Neuronal stem cell (in vitro differentiated cells): ENCODE measurements at regions not wholly inside any gene's neighbourhood (a gene's known extent, or its start where the extent isn't known, plus 50 kb on each side); places are given as distances from the start of the nearest gene placed in this dataset.
"Not testable (repeated sequence)": the region's sequence is repeated elsewhere in the genome, so short reads cannot be mapped to it uniquely, and the experiment has no call there.

ENCODE experiments used
- DNase-seq: peaks from one replicate; pipeline ENCODE4 v3.0.0-alpha.2; 2013; ENCODE audit warnings: low spot score
- H2AFZ ChIP-seq: one replicate; pipeline ENCODE4 v1.6.1; 2013; ENCODE audit warnings: mild to moderate bottlenecking, low read length, inconsistent platforms
- H2AK5ac ChIP-seq: 2 replicates; pipeline ENCODE4 v1.6.1; 2013; ENCODE audit warnings: low read depth, mild to moderate bottlenecking, inconsistent platforms, low read length, moderate library complexity, mixed read lengths
- H2BK120ac ChIP-seq: 2 replicates; pipeline ENCODE4 v1.6.1; 2013; ENCODE audit warnings: low read depth, mild to moderate bottlenecking, inconsistent platforms, low read length, moderate library complexity, mixed read lengths
- H2BK12ac ChIP-seq: one replicate; pipeline ENCODE4 v1.6.1; 2013; ENCODE audit warnings: low read length, inconsistent platforms
- H2BK15ac ChIP-seq: 2 replicates; pipeline ENCODE4 v1.6.1; 2013; ENCODE audit warnings: mild to moderate bottlenecking, low read length, inconsistent platforms, mixed read lengths
- H2BK5ac ChIP-seq: one replicate; pipeline ENCODE4 v1.6.1; 2013; ENCODE audit warnings: inconsistent platforms, mild to moderate bottlenecking, low read length, moderate library complexity
- H3K14ac ChIP-seq: one replicate; pipeline ENCODE4 v1.6.1; 2013; ENCODE audit warnings: low read length, inconsistent platforms
- H3K18ac ChIP-seq: 2 replicates; pipeline ENCODE4 v1.6.1; 2013; ENCODE audit warnings: low read length, inconsistent platforms
- H3K23ac ChIP-seq: 2 replicates; pipeline ENCODE4 v1.6.1; 2013; ENCODE audit warnings: low read depth, mild to moderate bottlenecking, mixed read lengths, low read length, inconsistent platforms; ENCODE audit not compliant: poor library complexity
- H3K27ac ChIP-seq: replicated peaks from 3 replicates; pipeline ENCODE4 v1.5.1; 2013; ENCODE audit warnings: low read length, inconsistent platforms
- H3K27me3 ChIP-seq, 3 experiments: 2 replicates each; pipeline ENCODE4 v1.6.1; 2013; ENCODE audit warnings: low read length in 3 of 3, mild to moderate bottlenecking in 2 of 3, inconsistent platforms in 1 of 3, low read depth in 1 of 3, mixed read lengths in 1 of 3, moderate library complexity in 1 of 3; ENCODE audit not compliant: control insufficient read depth in 3 of 3, insufficient read depth in 3 of 3
- H3K36me3 ChIP-seq, 2 donors: replicated peaks in 1 of 2; 2 replicates each; pipeline ENCODE4 v1.6.1; 2013; ENCODE audit warnings: low read length in 2 of 2; ENCODE audit not compliant: control insufficient read depth in 2 of 2, insufficient read depth in 2 of 2
- H3K4ac ChIP-seq: 2 replicates; pipeline ENCODE4 v1.6.1; 2013; ENCODE audit warnings: inconsistent platforms, mild to moderate bottlenecking, low read length, moderate library complexity
- H3K4me1 ChIP-seq, 2 donors: 1 replicate in 1 of 2; 2 replicates in 1 of 2; pipeline ENCODE4 v1.6.1; 2013; ENCODE audit warnings: low read length in 2 of 2, low read depth in 1 of 2; ENCODE audit not compliant: control insufficient read depth in 2 of 2, insufficient read depth in 1 of 2
- H3K4me2 ChIP-seq: one replicate; pipeline ENCODE4 v1.6.1; 2013; ENCODE audit warnings: mild to moderate bottlenecking, low read length, inconsistent platforms; ENCODE audit not compliant: insufficient read depth, poor library complexity, severe bottlenecking
- H3K4me3 ChIP-seq, 2 donors: 2 replicates each; pipeline ENCODE4 v1.5.1; 2013; ENCODE audit warnings: low read length in 2 of 2, mild to moderate bottlenecking in 2 of 2, inconsistent platforms in 1 of 2, moderate library complexity in 1 of 2
- H3K79me1 ChIP-seq: one replicate; pipeline ENCODE4 v1.6.1; 2013; ENCODE audit warnings: low read depth, mild to moderate bottlenecking, inconsistent platforms, low read length, moderate library complexity
- H3K9ac ChIP-seq: one replicate; pipeline ENCODE4 v1.6.1; 2013; ENCODE audit warnings: mild to moderate bottlenecking, low read depth, low read length, inconsistent platforms; ENCODE audit not compliant: poor library complexity
- H3K9me3 ChIP-seq, 2 donors: replicated peaks in 1 of 2; 2 replicates each; pipeline versions ENCODE3 to v1.6.1; 2013; ENCODE audit warnings: low read length in 2 of 2, mild to moderate bottlenecking in 2 of 2, inconsistent platforms in 1 of 2, low read depth in 1 of 2, mixed read lengths in 1 of 2, moderate library complexity in 1 of 2; ENCODE audit not compliant: control insufficient read depth in 2 of 2, insufficient read depth in 1 of 2
- H4K8ac ChIP-seq: one replicate; pipeline ENCODE4 v1.6.1; 2013; ENCODE audit warnings: low read depth, mild to moderate bottlenecking, inconsistent platforms, low read length, moderate library complexity
- H4K91ac ChIP-seq: one replicate; pipeline ENCODE4 v1.6.1; 2013; ENCODE audit warnings: low read length, low read depth, mild to moderate bottlenecking, inconsistent platforms; ENCODE audit not compliant: poor library complexity
- WGBS, 2 donors: extraction: QIAGEN DNeasy Blood & Tissue Kit; methylation state at CpG; one replicate each; pipeline ENCODE4 v1.1.7; 2013; ENCODE audit warnings: missing lambda C conversion rate in 2 of 2, mixed read lengths in 1 of 2; ENCODE audit not compliant: insufficient read length in 2 of 2, insufficient replicate concordance in 1 of 2; ENCODE audit errors: extremely low coverage in 2 of 2; 5-methylcytosine and 5-hydroxymethylcytosine counted together

DNA sequence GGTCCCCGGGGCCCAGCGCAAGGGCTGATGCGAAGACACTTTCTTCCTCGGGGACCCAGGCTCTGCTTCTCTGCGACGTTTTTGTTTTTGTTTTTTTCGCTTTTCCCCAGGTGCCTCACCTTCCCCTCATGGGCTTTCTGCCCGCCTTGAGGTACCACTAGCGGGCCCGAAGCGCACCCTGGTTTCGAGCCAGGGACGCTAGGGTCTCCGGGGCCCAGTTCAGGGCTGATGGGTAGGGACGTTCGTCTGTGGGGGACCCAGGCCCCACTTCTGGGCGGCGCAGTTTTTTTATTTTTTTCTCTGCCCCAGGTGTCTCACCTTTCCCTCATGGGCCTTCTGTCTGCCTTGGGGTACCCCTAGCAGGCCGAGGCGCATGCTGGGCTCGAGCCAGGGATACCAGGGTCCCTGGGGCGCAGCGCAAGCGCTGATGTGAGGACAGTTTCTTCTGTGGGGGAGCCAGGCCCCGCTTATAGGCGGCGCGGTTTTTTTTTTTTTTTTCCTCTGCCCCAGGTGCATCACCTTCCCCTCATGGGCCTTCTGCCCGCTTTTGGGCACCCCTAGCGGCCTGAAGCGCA is 530.0 kb downstream of the FOXD4L4 start:
- not testable (repeated sequence) for H4K8ac ChIP-seq, H2AFZ ChIP-seq, H3K14ac ChIP-seq, H2BK15ac ChIP-seq, DNase-seq, H2AK5ac ChIP-seq, H2BK5ac ChIP-seq, H2BK12ac ChIP-seq, H3K4ac ChIP-seq, H3K4me1 ChIP-seq, H3K9ac ChIP-seq, H3K27me3 ChIP-seq, H3K36me3 ChIP-seq, H2BK120ac ChIP-seq, H3K27ac ChIP-seq, H3K79me1 ChIP-seq, H3K18ac ChIP-seq, H3K9me3 ChIP-seq, H3K4me2 ChIP-seq, H3K4me3 ChIP-seq, H4K91ac ChIP-seq, H3K23ac ChIP-seq
- no CpG with 5 or more reads among the region's 31 CpGs for WGBS, 2 donors

DNA sequence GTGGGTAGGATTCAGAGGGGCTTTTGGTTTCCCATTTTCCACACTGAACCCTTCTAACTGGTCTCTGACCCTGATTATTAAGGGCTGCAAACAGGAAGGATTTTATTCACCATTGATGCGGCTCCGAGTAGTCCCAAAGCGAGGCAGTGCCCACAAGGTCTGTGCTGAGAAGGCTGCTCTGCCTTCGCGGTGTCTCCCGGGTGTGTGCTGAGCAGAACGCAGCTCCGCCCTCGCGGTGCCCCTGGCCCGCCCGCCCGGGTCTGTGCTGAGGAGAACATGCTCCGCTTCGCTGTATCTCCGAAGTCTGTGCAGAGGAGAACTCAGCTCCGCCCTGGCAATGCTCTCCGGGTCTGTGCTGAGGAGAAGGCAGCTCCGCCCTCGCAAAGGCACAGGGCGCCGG is 530.7 kb downstream of the FOXD4L4 start:
- not testable (repeated sequence) for H2AFZ ChIP-seq, H3K4me3 ChIP-seq, H2AK5ac ChIP-seq, H3K27ac ChIP-seq, H2BK15ac ChIP-seq, H4K8ac ChIP-seq, H2BK5ac ChIP-seq, H2BK12ac ChIP-seq, H3K4me1 ChIP-seq, H3K14ac ChIP-seq, H3K79me1 ChIP-seq, H3K9me3 ChIP-seq, H3K27me3 ChIP-seq, H3K9ac ChIP-seq, H4K91ac ChIP-seq, H3K36me3 ChIP-seq, DNase-seq, H3K18ac ChIP-seq, H3K4me2 ChIP-seq, H3K4ac ChIP-seq, H3K23ac ChIP-seq, H2BK120ac ChIP-seq
- WGBS, 2 donors: no CpG with 5 or more reads among the region's 22 CpGs

- not testable (repeated sequence) for H3K27me3 ChIP-seq, H3K9ac ChIP-seq, H4K8ac ChIP-seq, H2BK5ac ChIP-seq, H3K23ac ChIP-seq, H3K4me2 ChIP-seq, H3K9me3 ChIP-seq, H3K14ac ChIP-seq, H3K27ac ChIP-seq, H3K4me3 ChIP-seq, H2BK12ac ChIP-seq, H2BK15ac ChIP-seq, H3K4me1 ChIP-seq, H3K79me1 ChIP-seq, H2BK120ac ChIP-seq, H3K4ac ChIP-seq, DNase-seq, H3K18ac ChIP-seq, H2AFZ ChIP-seq, H2AK5ac ChIP-seq, H3K36me3 ChIP-seq, H4K91ac ChIP-seq
- WGBS, 2 donors: no CpG with 5 or more reads among the region's 26 CpGs
Observed at GRCh38 chr9:66269024-66269423, 532.1 kb downstream of the FOXD4L4 start.

- H2BK12ac ChIP-seq, H3K23ac ChIP-seq, H3K4me3 ChIP-seq, H4K8ac ChIP-seq, H3K4me2 ChIP-seq, H4K91ac ChIP-seq, H2BK5ac ChIP-seq, H2BK15ac ChIP-seq, H2BK120ac ChIP-seq, H3K9me3 ChIP-seq, H3K4ac ChIP-seq, H3K9ac ChIP-seq, H3K14ac ChIP-seq, H3K79me1 ChIP-seq, H3K18ac ChIP-seq, H3K36me3 ChIP-seq, H2AK5ac ChIP-seq, DNase-seq, H3K4me1 ChIP-seq, H3K27me3 ChIP-seq, H2AFZ ChIP-seq, H3K27ac ChIP-seq: not testable (repeated sequence)
- WGBS, 2 donors: no CpG with 5 or more reads among the region's 42 CpGs
Observed at GRCh38 chr9:66269783-66270182, 532.8 kb downstream of the FOXD4L4 start.
